GM12878 (cell line): ENCODE measurements at regions not wholly inside any gene's neighbourhood (a gene's known extent, or its start where the extent isn't known, plus 50 kb on each side); places are given as distances from the start of the nearest gene placed in this dataset.

Experiments
- ATF2 ChIP-seq: IDR thresholded peaks from 2 replicates; pipeline ENCODE4 v1.6.1; 2012; ENCODE audit warnings: low read length, inconsistent platforms
- ATF7 ChIP-seq: fragments of 450-650 bp; IDR thresholded peaks from 2 replicates; pipeline ENCODE4 v1.6.1; 2016; ENCODE audit warnings: low read depth, mild to moderate bottlenecking
- BRCA1 ChIP-seq: IDR thresholded peaks from 2 replicates; pipeline ENCODE4 v1.6.1; 2011; ENCODE audit warnings: low read depth, low read length, improper control_type of control experiment
- CHD2 ChIP-seq: IDR thresholded peaks from 2 replicates; pipeline ENCODE4 v1.6.1; 2011; ENCODE audit warnings: low read depth, low read length, improper control_type of control experiment, borderline replicate concordance
- CREM ChIP-seq: IDR thresholded peaks from 2 replicates; pipeline ENCODE4 v1.6.1; 2014; ENCODE audit warnings: antibody characterized with exemption, low read depth
- CUX1 ChIP-seq: IDR thresholded peaks from 2 replicates; pipeline ENCODE4 v1.6.1; 2012; ENCODE audit warnings: improper control_type of control experiment, low read depth, low read length; ENCODE audit not compliant: insufficient replicate concordance
- E2F8 ChIP-seq: fragments of 450-650 bp; IDR thresholded peaks from 2 replicates; pipeline ENCODE4 v1.6.1; 2018; ENCODE audit warnings: mild to moderate bottlenecking, low read depth, moderate library complexity; ENCODE audit not compliant: partially characterized antibody
- EED ChIP-seq: sonication (generic); IDR thresholded peaks from 2 replicates; pipeline ENCODE4 v1.6.1; 2016; ENCODE audit warnings: antibody characterized with exemption, low read depth
- ETV6 ChIP-seq, 2 experiments: fragments of 450-650 bp in 1 of 2; IDR thresholded peaks in 1 of 2; conservative IDR thresholded peaks in 1 of 2; 2 replicates each; pipeline ENCODE4 v1.6.1; 2014; ENCODE audit warnings: antibody characterized with exemption in 1 of 2, borderline replicate concordance in 1 of 2, low read depth in 1 of 2, mild to moderate bottlenecking in 1 of 2, moderate library complexity in 1 of 2
- EZH2 ChIP-seq: IDR thresholded peaks from 2 replicates; pipeline ENCODE4 v1.6.1; 2012; ENCODE audit warnings: low read depth, mild to moderate bottlenecking, control low read depth, inconsistent platforms, low read length, borderline replicate concordance; ENCODE audit not compliant: control insufficient read depth
- FOXM1 ChIP-seq: IDR thresholded peaks from 2 replicates; pipeline ENCODE4 v1.6.1; 2012; ENCODE audit warnings: low read depth, mild to moderate bottlenecking, inconsistent platforms, low read length, moderate library complexity
- HDAC6 ChIP-seq: fragments of 200-600 bp; sonication (generic); IDR thresholded peaks from one replicate; pipeline ENCODE4 v1.8.0; 2017; ENCODE audit warnings: antibody characterized with exemption; ENCODE audit not compliant: unreplicated experiment
- NBN ChIP-seq: fragments of 450-650 bp; IDR thresholded peaks from 2 replicates; pipeline ENCODE4 v1.6.1; 2016
- POLR2A ChIP-seq: IDR thresholded peaks from 2 replicates; pipeline ENCODE4 v1.6.1; 2011; ENCODE audit warnings: low read depth, mild to moderate bottlenecking, low read length
- POU2F2 ChIP-seq: IDR thresholded peaks from 3 replicates; pipeline ENCODE4 v1.6.1; 2011; ENCODE audit warnings: low read depth, mild to moderate bottlenecking, low read length, borderline replicate concordance
- SIN3A ChIP-seq: IDR thresholded peaks from 2 replicates; pipeline ENCODE4 v1.6.1; 2012; ENCODE audit warnings: low read depth, low read length, improper control_type of control experiment
- SMAD1 ChIP-seq: fragments of 450-650 bp; IDR thresholded peaks from 2 replicates; pipeline ENCODE4 v1.6.1; 2018; ENCODE audit warnings: mild to moderate bottlenecking, low read depth; ENCODE audit not compliant: partially characterized antibody
- SPI1 ChIP-seq: IDR thresholded peaks from 2 replicates; pipeline ENCODE4 v1.6.1; 2011; ENCODE audit warnings: low read depth, mild to moderate bottlenecking, low read length, moderate library complexity, borderline replicate concordance; ENCODE audit not compliant: insufficient read depth
- TAF1 ChIP-seq: IDR thresholded peaks from 2 replicates; pipeline ENCODE4 v1.6.1; 2011; ENCODE audit warnings: mild to moderate bottlenecking, low read depth, low read length, borderline replicate concordance
- TBL1XR1 ChIP-seq: IDR thresholded peaks from 2 replicates; pipeline ENCODE4 v1.6.1; 2012; ENCODE audit warnings: low read depth, low read length, improper control_type of control experiment
- ZNF622 ChIP-seq: fragments of 450-650 bp; IDR thresholded peaks from 2 replicates; pipeline ENCODE4 v1.6.1; 2017; ENCODE audit warnings: mild to moderate bottlenecking, inconsistent platforms

- no peak for TF ChIP-seq POU2F2
- no peak for TF ChIP-seq ZNF622
- peak; percentile 53; the same call in 1 of the 2 replicates for TF ChIP-seq CREM
- no peak for TF ChIP-seq HDAC6
- no peak for TF ChIP-seq POLR2A
- no peak for TF ChIP-seq EZH2
- no peak for TF ChIP-seq ATF2
- no peak for TF ChIP-seq E2F8
- no peak for TF ChIP-seq SMAD1
- TF ChIP-seq BRCA1: no peak
- TF ChIP-seq FOXM1: no peak
- TF ChIP-seq ATF7: peak; percentile 55; the same call in 1 of the 2 replicates
- no peak for TF ChIP-seq TAF1
- TF ChIP-seq TBL1XR1: no peak
- TF ChIP-seq CUX1: no peak
- TF ChIP-seq SPI1: 0 out of 2 replicates have a peak, but pooled peaks have one; percentile 2
- no peak for TF ChIP-seq ETV6 (conservative IDR thresholded peaks at IDR 0.05 in 1 of 2, IDR thresholded peaks at IDR 0.05 in 1 of 2; ENCODE audit: borderline replicate concordance in 1 of 2, low read depth in 1 of 2)
- no peak for TF ChIP-seq CHD2
- no peak for TF ChIP-seq SIN3A
- TF ChIP-seq NBN: peak; percentile 43; the same call in 1 of the 2 replicates
- no peak for TF ChIP-seq EED
These were observed 208.0 kb downstream of the DLEU7 start (continued) for GRCh38 chr13:50635504-50635903.
